Right renal cortex interstitium (tissue), 3 donors: ENCODE measurements at regions not wholly inside any gene's neighbourhood (a gene's known extent, or its start where the extent isn't known, plus 50 kb on each side); places are given as distances from the start of the nearest gene placed in this dataset.
"Not testable (repeated sequence)": the region's sequence is repeated elsewhere in the genome, so short reads cannot be mapped to it uniquely, and the experiment has no call there.

ENCODE experiments used
- DNase-seq, 3 donors: peaks; one replicate each; pipeline ENCODE4 v3.0.0-alpha.2; 2013; ENCODE audit warnings: low read depth in 3 of 3, low spot score in 2 of 3

GRCh38 chr3:73176941-73177340, 115.5 kb downstream of the EBLN2 start:
- DNase-seq: no peak

GRCh38 chr3:73177827-73178226, 116.4 kb downstream of the EBLN2 start:
- no peak for DNase-seq

- DNase-seq: no peak
Measured at GRCh38 chr3:73179601-73180000, 118.1 kb downstream of the EBLN2 start.

- DNase-seq: no peak
Measured at GRCh38 chr3:73186741-73187140, 125.3 kb downstream of the EBLN2 start.

- DNase-seq: no peak
Measured at GRCh38 chr3:73187328-73187727, 125.9 kb downstream of the EBLN2 start.

GRCh38 chr3:73188707-73189106, 127.2 kb downstream of the EBLN2 start:
- no peak for DNase-seq

GRCh38 chr3:73192036-73192738, 130.7 kb downstream of the EBLN2 start:
- no peak for DNase-seq

- not testable (repeated sequence) for DNase-seq
Measured at GRCh38 chr3:73193943-73194342, 132.5 kb downstream of the EBLN2 start.

- DNase-seq: no peak
Measured at GRCh38 chr3:73197187-73197586, 135.7 kb downstream of the EBLN2 start.

GRCh38 chr3:73203101-73203500, 141.6 kb downstream of the EBLN2 start:
- DNase-seq: no peak

GRCh38 chr3:73203633-73204032, 142.2 kb downstream of the EBLN2 start:
- no peak for DNase-seq

- DNase-seq: no peak
Measured at GRCh38 chr3:73204841-73205240, 143.4 kb downstream of the EBLN2 start.

- no peak for DNase-seq
Measured at GRCh38 chr3:73206030-73206429, 144.6 kb downstream of the EBLN2 start.

GRCh38 chr3:73207946-73208440, 146.5 kb downstream of the EBLN2 start:
- no peak for DNase-seq

- no peak for DNase-seq
Measured at GRCh38 chr3:73210759-73211158, 149.3 kb downstream of the EBLN2 start.

GRCh38 chr3:73212683-73213082, 151.2 kb downstream of the EBLN2 start:
- DNase-seq: no peak

- no peak for DNase-seq
Measured at GRCh38 chr3:73213896-73214295, 152.4 kb downstream of the EBLN2 start.

- DNase-seq: no peak
Measured at GRCh38 chr3:73214846-73215245, 153.4 kb downstream of the EBLN2 start.

- no peak for DNase-seq
Measured at GRCh38 chr3:73215281-73215680, 153.8 kb downstream of the EBLN2 start.

- no peak for DNase-seq
Measured at GRCh38 chr3:73215901-73216300, 154.4 kb downstream of the EBLN2 start.

GRCh38 chr3:73216310-73216709, 154.9 kb downstream of the EBLN2 start:
- DNase-seq: no peak

- DNase-seq: no peak
Measured at GRCh38 chr3:73222126-73222525, 160.7 kb downstream of the EBLN2 start.
